HL-60 (cell line): ENCODE measurements at regions not wholly inside any gene's neighbourhood (a gene's known extent, or its start where the extent isn't known, plus 50 kb on each side); places are given as distances from the start of the nearest gene placed in this dataset.

Experiments used
- DNase-seq, 2 experiments: peaks; one replicate each; pipeline ENCODE4 v3.0.0-alpha.2; 2010 to 2020; ENCODE audit warnings: low read depth in 1 of 2, low spot score in 1 of 2
- H3K27ac ChIP-seq: fragments of 250-450 bp; sonication (Bioruptor Pico); replicated peaks from 2 replicates; pipeline ENCODE4 v1.5.1; 2020; ENCODE audit warnings: mild to moderate bottlenecking, moderate library complexity
- H3K27me3 ChIP-seq: fragments of 250-450 bp; sonication (Bioruptor Pico); 2 replicates; pipeline ENCODE4 v1.5.1; 2021; ENCODE audit warnings: mild to moderate bottlenecking, moderate library complexity; ENCODE audit not compliant: insufficient read depth, poor library complexity, severe bottlenecking
- H3K4me3 ChIP-seq: replicated peaks from 2 replicates; pipeline ENCODE4 v1.5.1; 2011; ENCODE audit warnings: mild to moderate bottlenecking, control low read depth, low read length; ENCODE audit not compliant: insufficient read depth
- CTCF ChIP-seq: IDR thresholded peaks from one replicate; pipeline ENCODE4 v1.5.1; 2011; ENCODE audit warnings: low read length, control low read depth, inconsistent platforms; ENCODE audit not compliant: insufficient read depth
- GABPA ChIP-seq: IDR thresholded peaks from 2 replicates; pipeline ENCODE4 v1.6.1; 2012; ENCODE audit warnings: low read depth
- POLR2AphosphoS5 ChIP-seq: IDR thresholded peaks from 2 replicates; pipeline ENCODE4 v1.6.1; 2012; ENCODE audit warnings: low read depth
- REST ChIP-seq: IDR thresholded peaks from 2 replicates; pipeline ENCODE4 v1.6.1; 2012; ENCODE audit warnings: low read depth; ENCODE audit not compliant: insufficient replicate concordance
- SPI1 ChIP-seq: IDR thresholded peaks from 2 replicates; pipeline ENCODE4 v1.6.1; 2012; ENCODE audit warnings: low read depth, mild to moderate bottlenecking, borderline replicate concordance

GRCh38 chr4:32102896-32103295 lies 1382.7 kb downstream of the PCDH7 start:
- no peaks in the 10 kb centered on the region for H3K27me3 ChIP-seq
- no peak overlapping the region for H3K4me3 ChIP-seq
- TF ChIP-seq REST (no peak), CTCF (no peak), POLR2AphosphoS5 (no peak), SPI1 (no peak), GABPA (no peak)
- H3K27ac ChIP-seq: no peak overlapping the region
- DNase-seq: no peak

GRCh38 chr4:32106767-32107166 lies 1386.6 kb downstream of the PCDH7 start:
- Histone ChIP-seq H3K4me3 (no peak overlapping the region), H3K27me3 (no peaks in the 10 kb centered on the region), H3K27ac (no peak overlapping the region)
- no peak for DNase-seq
- TF ChIP-seq GABPA: no peak
- no peak for TF ChIP-seq CTCF
- no peak for TF ChIP-seq SPI1
- no peak for TF ChIP-seq POLR2AphosphoS5
- no peak for TF ChIP-seq REST

- H3K27ac ChIP-seq: no peak overlapping the region
- H3K4me3 ChIP-seq: no peak overlapping the region
- DNase-seq: no peak
- H3K27me3 ChIP-seq: no peaks in the 10 kb centered on the region
- TF ChIP-seq POLR2AphosphoS5: no peak
- TF ChIP-seq REST: no peak
- TF ChIP-seq GABPA: no peak
- TF ChIP-seq CTCF: no peak
- TF ChIP-seq SPI1: no peak
Observed at GRCh38 chr4:32112891-32113290, 1392.7 kb downstream of the PCDH7 start.
